Hepatocyte (in vitro differentiated cells): ENCODE measurements at regions not wholly inside any gene's neighbourhood (a gene's known extent, or its start where the extent isn't known, plus 50 kb on each side); places are given as distances from the start of the nearest gene placed in this dataset.
A peak's percentile ranks its signal among the peaks of the same experiment; 100 is the strongest.

Experiments used
- DNase-seq: peaks from one replicate; pipeline ENCODE4 v3.0.0-alpha.2; 2016; ENCODE audit warnings: low spot score
- H2AFZ ChIP-seq: fragments of 200-600 bp; sonication (generic); 2 replicates; pipeline ENCODE4 v1.6.0; 2016; ENCODE audit warnings: antibody characterized with exemption, mild to moderate bottlenecking
- H3K27ac ChIP-seq: fragments of 200-600 bp; sonication (generic); 2 replicates; pipeline ENCODE4 v1.5.1; 2016; ENCODE audit warnings: mild to moderate bottlenecking
- H3K27me3 ChIP-seq: fragments of 200-600 bp; sonication (generic); 2 replicates; pipeline ENCODE4 v1.6.1; 2016
- H3K36me3 ChIP-seq: fragments of 200-600 bp; sonication (generic); replicated peaks from 2 replicates; pipeline ENCODE4 v1.5.1; 2016; ENCODE audit warnings: low read depth; ENCODE audit not compliant: insufficient read depth
- H3K4me1 ChIP-seq: fragments of 200-600 bp; sonication (generic); 2 replicates; pipeline ENCODE4 v1.5.1; 2016; ENCODE audit warnings: mild to moderate bottlenecking, moderate library complexity; ENCODE audit not compliant: insufficient read depth
- H3K4me2 ChIP-seq: fragments of 200-600 bp; sonication (generic); 2 replicates; pipeline ENCODE4 v1.6.0; 2016
- H3K4me3 ChIP-seq: fragments of 200-600 bp; sonication (generic); 2 replicates; pipeline ENCODE4 v1.5.1; 2016; ENCODE audit warnings: mild to moderate bottlenecking
- H3K79me2 ChIP-seq: fragments of 200-600 bp; sonication (generic); 2 replicates; pipeline ENCODE4 v1.6.0; 2017; ENCODE audit warnings: mild to moderate bottlenecking
- H3K9me2 ChIP-seq: fragments of 200-600 bp; sonication (generic); replicated peaks from 2 replicates; pipeline ENCODE4 v1.6.0; 2017; ENCODE audit warnings: mild to moderate bottlenecking; ENCODE audit not compliant: insufficient read depth
- H3K9me3 ChIP-seq: fragments of 200-600 bp; sonication (generic); 2 replicates; pipeline ENCODE4 v1.5.1; 2016; ENCODE audit warnings: low read depth, mild to moderate bottlenecking
- H4K20me1 ChIP-seq: fragments of 200-600 bp; sonication (generic); 2 replicates; pipeline ENCODE4 v1.6.0; 2016; ENCODE audit warnings: mild to moderate bottlenecking; ENCODE audit not compliant: insufficient read depth, poor library complexity, severe bottlenecking
- EZH2 ChIP-seq: fragments of 200-600 bp; sonication (generic); IDR thresholded peaks from 2 replicates; pipeline ENCODE4 v1.6.1; 2016; ENCODE audit warnings: antibody characterized with exemption, mild to moderate bottlenecking, borderline replicate concordance
- EZH2phosphoT487 ChIP-seq: fragments of 200-600 bp; sonication (generic); IDR thresholded peaks from one replicate; pipeline ENCODE4 v1.6.1; 2018; ENCODE audit warnings: antibody characterized with exemption, mild to moderate bottlenecking, low read depth, moderate library complexity; ENCODE audit not compliant: unreplicated experiment, severe bottlenecking
- WGBS: methylation state at CpG from one replicate; pipeline ENCODE4 v1.1.6; 2016; ENCODE audit warnings: low lambda C conversion rate; ENCODE audit errors: missing lambda C conversion rate; 5-methylcytosine and 5-hydroxymethylcytosine counted together
- TF ChIP-seq, protein P1 (sequence below): fragments of 200-600 bp; sonication (generic); IDR thresholded peaks from 2 replicates; pipeline ENCODE4 v1.5.1; 2016; ENCODE audit warnings: antibody characterized with exemption, mild to moderate bottlenecking; ENCODE audit not compliant: poor library complexity

DNA sequence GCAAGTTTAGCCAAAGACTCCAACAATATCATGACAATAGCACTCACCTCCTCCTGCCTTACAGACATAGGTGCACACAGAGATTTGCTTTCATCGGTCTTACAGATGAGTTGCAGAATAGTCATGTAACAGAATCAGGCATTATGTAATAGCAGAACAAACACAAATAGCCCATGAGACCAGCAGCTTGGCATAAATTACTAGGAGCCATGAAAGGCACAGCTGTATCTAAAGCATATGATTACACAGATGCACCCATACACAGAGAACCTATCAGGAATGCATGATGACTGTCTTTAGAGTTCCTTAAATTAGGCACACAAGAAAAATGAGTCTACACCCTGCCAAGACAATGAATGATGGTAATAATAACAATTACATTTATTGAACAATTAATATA, 342.0 kb upstream of the XYLT1 start:
- H3K9me3 ChIP-seq, result no peaks in the 10 kb centered on the region
- H3K79me2 ChIP-seq, result no peaks in the 10 kb centered on the region
- H3K27ac ChIP-seq, result no peak overlapping the region
- TF ChIP-seq, protein P1, sequence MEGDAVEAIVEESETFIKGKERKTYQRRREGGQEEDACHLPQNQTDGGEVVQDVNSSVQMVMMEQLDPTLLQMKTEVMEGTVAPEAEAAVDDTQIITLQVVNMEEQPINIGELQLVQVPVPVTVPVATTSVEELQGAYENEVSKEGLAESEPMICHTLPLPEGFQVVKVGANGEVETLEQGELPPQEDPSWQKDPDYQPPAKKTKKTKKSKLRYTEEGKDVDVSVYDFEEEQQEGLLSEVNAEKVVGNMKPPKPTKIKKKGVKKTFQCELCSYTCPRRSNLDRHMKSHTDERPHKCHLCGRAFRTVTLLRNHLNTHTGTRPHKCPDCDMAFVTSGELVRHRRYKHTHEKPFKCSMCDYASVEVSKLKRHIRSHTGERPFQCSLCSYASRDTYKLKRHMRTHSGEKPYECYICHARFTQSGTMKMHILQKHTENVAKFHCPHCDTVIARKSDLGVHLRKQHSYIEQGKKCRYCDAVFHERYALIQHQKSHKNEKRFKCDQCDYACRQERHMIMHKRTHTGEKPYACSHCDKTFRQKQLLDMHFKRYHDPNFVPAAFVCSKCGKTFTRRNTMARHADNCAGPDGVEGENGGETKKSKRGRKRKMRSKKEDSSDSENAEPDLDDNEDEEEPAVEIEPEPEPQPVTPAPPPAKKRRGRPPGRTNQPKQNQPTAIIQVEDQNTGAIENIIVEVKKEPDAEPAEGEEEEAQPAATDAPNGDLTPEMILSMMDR, result no peak
- H3K4me2 ChIP-seq, result no peak overlapping the region
- H2AFZ ChIP-seq, result no peak overlapping the region
- 95% methylated on average over 1 of the region's 1 CpG for WGBS
- no peaks in the 10 kb centered on the region for H3K36me3 ChIP-seq
- H3K4me1 ChIP-seq, result no peaks in the 10 kb centered on the region
- no peaks in the 10 kb centered on the region for H3K27me3 ChIP-seq
- H3K9me2 ChIP-seq, result no peaks in the 10 kb centered on the region
- H3K4me3 ChIP-seq, result no peak overlapping the region
- no peaks in the 10 kb centered on the region for H4K20me1 ChIP-seq
- no peak for DNase-seq

DNA sequence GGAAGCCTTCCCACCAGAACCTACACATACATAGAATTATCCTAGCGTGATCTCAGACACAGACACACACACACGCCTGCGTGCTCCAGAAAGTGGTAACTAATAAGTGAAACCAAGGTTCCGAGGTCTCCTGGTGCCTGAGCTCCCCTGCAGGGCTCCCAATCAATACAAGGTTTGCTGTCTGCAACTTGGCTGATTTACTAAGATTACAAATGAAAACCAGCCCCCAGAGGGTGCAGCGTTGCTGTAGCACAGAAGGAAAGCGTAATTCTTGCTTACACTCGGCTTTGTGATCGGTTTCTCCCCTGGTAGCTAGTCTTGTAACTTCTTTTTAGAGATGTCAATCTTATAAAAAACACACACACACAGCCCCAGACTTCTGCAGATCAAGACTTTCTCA, 334.1 kb upstream of the XYLT1 start:
- Histone ChIP-seq H3K36me3 (no peaks in the 10 kb centered on the region), H3K4me2 (no peak overlapping the region), H3K27me3 (no peaks in the 10 kb centered on the region), H3K4me3 (no peak overlapping the region), H4K20me1 (no peaks in the 10 kb centered on the region), H3K9me3 (no peaks in the 10 kb centered on the region), H3K27ac (no peak overlapping the region), H3K79me2 (no peaks in the 10 kb centered on the region), H3K4me1 (no peaks in the 10 kb centered on the region), H3K9me2 (no peaks in the 10 kb centered on the region), H2AFZ (no peak overlapping the region)
- TF ChIP-seq EZH2phosphoT487 (no peak), EZH2 (no peak)
- TF ChIP-seq, protein P1, result no peak
- WGBS, result 69% methylated on average over 8 of the region's 8 CpGs
- no peak for DNase-seq

DNA sequence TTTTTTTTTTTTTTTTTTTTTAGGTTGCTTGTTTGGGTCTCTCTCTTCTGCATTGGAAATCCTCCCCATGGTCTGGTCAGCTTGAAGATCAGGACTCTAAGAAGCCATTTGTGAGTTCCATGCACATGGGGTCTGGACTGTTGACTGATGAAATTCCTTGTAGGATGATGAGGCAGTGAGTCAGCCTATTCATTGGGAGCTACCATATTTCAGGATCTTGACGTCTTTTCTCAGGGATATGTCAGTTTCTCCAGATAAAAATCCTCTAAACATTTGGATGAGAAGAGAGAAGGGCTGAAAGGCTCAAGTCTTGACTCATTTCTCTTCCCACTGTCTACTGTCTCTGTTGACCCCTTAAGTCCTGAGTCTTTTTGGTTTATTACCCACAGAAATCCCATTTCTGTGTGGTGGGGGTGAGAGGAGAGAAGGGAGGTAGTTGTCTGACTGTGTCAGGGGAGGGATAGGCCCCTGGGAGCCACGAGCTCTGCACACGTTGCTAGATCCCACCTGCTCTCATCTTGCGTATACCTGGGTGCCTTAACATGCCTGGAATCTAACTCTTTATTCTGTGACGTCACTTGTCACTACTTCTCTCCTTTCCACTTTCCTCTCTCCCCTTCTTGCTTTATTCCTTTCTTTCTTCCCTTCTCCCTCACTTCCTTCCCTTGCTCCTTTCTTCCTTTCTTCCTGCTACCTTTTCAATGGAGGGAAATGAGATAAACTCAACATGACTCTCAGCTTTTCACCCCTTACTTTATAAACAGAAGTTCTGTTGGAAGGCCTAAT, 333.1 kb upstream of the XYLT1 start:
- 72% methylated on average over 5 of the region's 5 CpGs for WGBS
- Histone ChIP-seq H3K79me2 (no peaks in the 10 kb centered on the region), H2AFZ (no peak overlapping the region), H3K27me3 (no peaks in the 10 kb centered on the region), H3K27ac (no peak overlapping the region), H3K4me1 (no peaks in the 10 kb centered on the region), H4K20me1 (no peaks in the 10 kb centered on the region), H3K4me2 (no peak overlapping the region), H3K9me2 (no peaks in the 10 kb centered on the region), H3K9me3 (no peaks in the 10 kb centered on the region), H3K4me3 (no peak overlapping the region), H3K36me3 (no peaks in the 10 kb centered on the region)
- DNase-seq, result peak; percentile 13
- no peak for TF ChIP-seq EZH2phosphoT487
- TF ChIP-seq, protein P1, result no peak
- no peak for TF ChIP-seq EZH2

DNA sequence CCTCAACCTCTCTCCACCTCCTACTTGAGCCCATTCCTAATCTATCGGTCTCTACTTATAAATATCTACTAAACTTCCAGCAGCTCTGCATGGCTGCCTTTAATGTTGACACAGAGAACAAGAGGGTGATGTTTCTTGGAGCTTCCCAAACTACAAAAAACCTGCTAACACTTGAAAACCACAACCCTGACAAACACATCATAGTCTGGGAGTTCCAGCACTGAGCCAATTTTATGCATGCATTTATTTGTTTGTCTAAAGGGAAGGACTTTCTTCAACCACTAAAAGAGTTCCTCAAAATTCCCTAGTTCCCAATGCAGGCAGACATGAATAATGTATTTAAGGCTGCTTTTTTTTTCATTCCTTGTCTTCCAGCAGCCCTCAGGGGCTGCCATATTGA, 331.8 kb upstream of the XYLT1 start:
- Histone ChIP-seq H3K27me3 (no peaks in the 10 kb centered on the region), H3K36me3 (no peaks in the 10 kb centered on the region), H3K9me3 (no peaks in the 10 kb centered on the region), H3K9me2 (no peaks in the 10 kb centered on the region), H3K27ac (no peak overlapping the region), H3K4me2 (no peak overlapping the region), H3K79me2 (no peaks in the 10 kb centered on the region), H4K20me1 (no peaks in the 10 kb centered on the region), H3K4me3 (no peak overlapping the region), H2AFZ (no peak overlapping the region), H3K4me1 (no peaks in the 10 kb centered on the region)
- TF ChIP-seq, protein P1, result no peak
- TF ChIP-seq EZH2 (no peak), EZH2phosphoT487 (no peak)
- no peak for DNase-seq
- WGBS, result 91% methylated on average over 1 of the region's 1 CpG
